ENCODE measurements at regions not wholly inside any gene's neighbourhood (a gene's known extent, or its start where the extent isn't known, plus 50 kb on each side); places are given as distances from the start of the nearest gene placed in this dataset.

- DNase-seq (ENCODE audit: low spot score), result no peak
- Mint-ChIP-seq H3K27me3 (ENCODE audit: low read depth) (no peaks in the 10 kb centered on the region; the same call in 1 of the 2 replicates), H3K9me3 (peaks cover 63% of the 10 kb centered on the region), H3K36me3 (peaks cover 27% of the 10 kb centered on the region), H3K4me3 (no peak overlapping the region), H3K4me1 (peaks cover 10% of the 10 kb centered on the region), H3K27ac (no peak overlapping the region)
- ChIA-PET POLR2A (no interaction called here), CTCF (interaction anchor here (2.2 kb wide), 1 partner anchor 9 kb away, joined by 7 read pairs; no protein-coding TSS in a partner anchor)
- TF ChIP-seq CREB1 (CRISPR knock-in tag; IDR thresholded peaks at IDR 0.05), result no peak
- ATAC-seq, result no peak
These were observed 259.0 kb downstream of the ADRA2A start for GRCh38 chr10:111335826-111336225.

- ChIA-PET CTCF (no interaction called here), POLR2A (no interaction called here)
- H3K27ac Mint-ChIP-seq, result no peak overlapping the region
- H3K9me3 Mint-ChIP-seq, result peaks cover 76% of the 10 kb centered on the region
- peaks cover 42% of the 10 kb centered on the region for H3K36me3 Mint-ChIP-seq
- no peak for DNase-seq (ENCODE audit: low spot score)
- no peak overlapping the region for H3K4me3 Mint-ChIP-seq
- peaks cover 10% of the 10 kb centered on the region for H3K4me1 Mint-ChIP-seq
- no peak for TF ChIP-seq E2F5 (CRISPR knock-in tag; IDR thresholded peaks at IDR 0.05)
- no peak for TF ChIP-seq SMAD3 (CRISPR knock-in tag; IDR thresholded peaks at IDR 0.05; ENCODE audit: borderline replicate concordance)
- TF ChIP-seq ATF6 (CRISPR knock-in tag; IDR thresholded peaks at IDR 0.05), result no peak
- no peak for TF ChIP-seq ZNF425 (CRISPR knock-in tag; conservative IDR thresholded peaks at IDR 0.05)
- TF ChIP-seq HMGXB4 (CRISPR knock-in tag; IDR thresholded peaks at IDR 0.05), result no peak
- no peak for TF ChIP-seq NR3C1 (CRISPR knock-in tag; conservative IDR thresholded peaks at IDR 0.05; ENCODE audit: low read depth)
- TF ChIP-seq NR1H2 (CRISPR knock-in tag; IDR thresholded peaks at IDR 0.05), result no peak
- TF ChIP-seq NFATC4 (CRISPR knock-in tag; IDR thresholded peaks at IDR 0.05), result no peak
- TF ChIP-seq ESRRA (CRISPR knock-in tag; IDR thresholded peaks at IDR 0.05; ENCODE audit: borderline replicate concordance), result no peak
- TF ChIP-seq ZBTB21 (CRISPR knock-in tag; IDR thresholded peaks at IDR 0.05; ENCODE audit: borderline replicate concordance), result no peak
- ATAC-seq, result no peak
- peaks cover 4% of the 10 kb centered on the region; the same call in 1 of the 2 replicates for H3K27me3 Mint-ChIP-seq (ENCODE audit: low read depth)
These were observed 261.2 kb downstream of the ADRA2A start for GRCh38 chr10:111338035-111338434.

- ATAC-seq (no peak), DNase-seq (ENCODE audit: low spot score) (no peak)
- Mint-ChIP-seq H3K36me3 (peaks cover 44% of the 10 kb centered on the region), H3K4me3 (no peak overlapping the region), H3K27me3 (ENCODE audit: low read depth) (peaks cover 4% of the 10 kb centered on the region; the same call in 1 of the 2 replicates), H3K9me3 (peaks cover 75% of the 10 kb centered on the region), H3K27ac (no peak overlapping the region), H3K4me1 (peaks cover 10% of the 10 kb centered on the region)
- POLR2A ChIA-PET, result no interaction called here
- CTCF ChIA-PET, result interaction anchor here (1.1 kb wide), 1 partner anchor 284 kb away, joined by 4 read pairs; no protein-coding TSS in a partner anchor
- no peak for TF ChIP-seq NR2C2 (CRISPR knock-in tag; IDR thresholded peaks at IDR 0.05)
- TF ChIP-seq ZNF532 (CRISPR knock-in tag; IDR thresholded peaks at IDR 0.05; ENCODE audit: borderline replicate concordance), result no peak
- no peak for TF ChIP-seq PREB (CRISPR knock-in tag; IDR thresholded peaks at IDR 0.05; ENCODE audit: borderline replicate concordance)
- no peak for TF ChIP-seq USF2 (CRISPR knock-in tag; IDR thresholded peaks at IDR 0.05)
These were observed 262.0 kb downstream of the ADRA2A start for GRCh38 chr10:111338805-111339204.

Measured in WTC11 (cell line).